Osteocyte (in vitro differentiated cells): ENCODE measurements at regions not wholly inside any gene's neighbourhood (a gene's known extent, or its start where the extent isn't known, plus 50 kb on each side); places are given as distances from the start of the nearest gene placed in this dataset.

Experiments used
- DNase-seq: peaks from one replicate; pipeline ENCODE4 v3.0.0; 2021; ENCODE audit warnings: mixed read lengths; ENCODE audit not compliant: unreplicated experiment; ENCODE audit errors: extremely low spot score
- H3K27ac Mint-ChIP-seq: one replicate; pipeline ENCODE4 v1.8.0; 2021; ENCODE audit warnings: mild to moderate bottlenecking, mixed read lengths; ENCODE audit not compliant: unreplicated experiment
- H3K27me3 Mint-ChIP-seq: one replicate; pipeline ENCODE4 v1.8.0; 2021; ENCODE audit warnings: mixed read lengths; ENCODE audit not compliant: unreplicated experiment
- H3K36me3 Mint-ChIP-seq: one replicate; pipeline ENCODE4 v1.8.0; 2021; ENCODE audit warnings: mixed read lengths; ENCODE audit not compliant: unreplicated experiment
- H3K4me1 Mint-ChIP-seq: one replicate; pipeline ENCODE4 v1.8.0; 2021; ENCODE audit warnings: mixed read lengths; ENCODE audit not compliant: unreplicated experiment
- H3K4me3 Mint-ChIP-seq: one replicate; pipeline ENCODE4 v1.8.0; 2021; ENCODE audit warnings: mild to moderate bottlenecking, moderate library complexity, mixed read lengths; ENCODE audit not compliant: unreplicated experiment
- H3K9me3 Mint-ChIP-seq: one replicate; pipeline ENCODE4 v1.8.0; 2021; ENCODE audit warnings: mixed read lengths; ENCODE audit not compliant: unreplicated experiment
- CTCF ChIP-seq: fragments of 200-600 bp; sonication (generic); IDR thresholded peaks from 2 replicates; pipeline ENCODE4 v1.5.0; 2021; ENCODE audit warnings: antibody characterized with exemption, mild to moderate bottlenecking, moderate library complexity

DNA sequence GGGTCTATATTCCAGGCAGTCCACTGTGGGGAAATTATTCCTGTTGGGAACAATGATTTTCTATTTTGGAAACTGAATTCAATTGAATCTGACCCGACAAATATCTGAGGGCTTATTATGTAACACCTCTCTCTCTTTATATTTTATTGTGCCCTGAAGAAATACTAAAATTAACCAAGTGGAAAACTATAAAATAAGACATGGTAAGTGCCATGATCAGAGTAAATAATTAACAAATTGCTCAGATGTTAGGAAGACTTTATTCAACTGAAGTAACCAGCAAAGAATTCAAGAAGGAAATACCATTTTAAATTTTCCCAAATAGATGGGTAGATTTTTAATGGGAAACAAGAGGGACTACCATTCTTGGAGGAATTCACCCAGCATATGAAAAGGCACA lies 632.9 kb downstream of the MAFB start:
- H3K4me1 Mint-ChIP-seq, result no peaks in the 10 kb centered on the region
- peaks cover 3% of the 10 kb centered on the region for H3K9me3 Mint-ChIP-seq
- no peak overlapping the region for H3K27ac Mint-ChIP-seq
- no peaks in the 10 kb centered on the region for H3K36me3 Mint-ChIP-seq
- peaks cover 45% of the 10 kb centered on the region for H3K27me3 Mint-ChIP-seq
- no peak for DNase-seq
- no peak overlapping the region for H3K4me3 Mint-ChIP-seq
- no peak for TF ChIP-seq CTCF

- H3K27me3 Mint-ChIP-seq, result peaks cover 45% of the 10 kb centered on the region
- DNase-seq, result no peak
These were observed 633.3 kb downstream of the MAFB start for GRCh38 chr20:40055711-40056110.

GRCh38 chr20:40054311-40054710 lies 634.7 kb downstream of the MAFB start:
- TF ChIP-seq CTCF, result no peak
- DNase-seq, result no peak
- Mint-ChIP-seq H3K9me3 (peaks cover 3% of the 10 kb centered on the region), H3K36me3 (no peaks in the 10 kb centered on the region), H3K4me1 (no peaks in the 10 kb centered on the region), H3K27ac (no peak overlapping the region), H3K4me3 (no peak overlapping the region), H3K27me3 (peaks cover 32% of the 10 kb centered on the region)

More at GRCh38 chr20:40055711-40056110, 633.3 kb downstream of the MAFB start:
- no peak for TF ChIP-seq CTCF
- Mint-ChIP-seq H3K9me3 (peaks cover 3% of the 10 kb centered on the region), H3K36me3 (no peaks in the 10 kb centered on the region), H3K4me1 (no peaks in the 10 kb centered on the region), H3K27ac (no peak overlapping the region), H3K4me3 (no peak overlapping the region)

GRCh38 chr20:40050596-40050995 lies 638.4 kb downstream of the MAFB start:
- TF ChIP-seq CTCF, result no peak
- Mint-ChIP-seq H3K27me3 (peaks cover 20% of the 10 kb centered on the region), H3K4me3 (no peak overlapping the region), H3K36me3 (no peaks in the 10 kb centered on the region), H3K4me1 (no peaks in the 10 kb centered on the region), H3K27ac (no peak overlapping the region), H3K9me3 (peaks cover 3% of the 10 kb centered on the region)
- no peak for DNase-seq

- DNase-seq, result no peak
- no peaks in the 10 kb centered on the region for H3K4me1 Mint-ChIP-seq
- no peak for TF ChIP-seq CTCF
- H3K9me3 Mint-ChIP-seq, result peaks cover 3% of the 10 kb centered on the region
- H3K36me3 Mint-ChIP-seq, result no peaks in the 10 kb centered on the region
- H3K27ac Mint-ChIP-seq, result no peak overlapping the region
- H3K27me3 Mint-ChIP-seq, result peaks cover 19% of the 10 kb centered on the region
- H3K4me3 Mint-ChIP-seq, result no peak overlapping the region
These were observed 639.2 kb downstream of the MAFB start for GRCh38 chr20:40049854-40050253.
